Gastrocnemius medialis (tissue), 4 donors: ENCODE measurements at regions not wholly inside any gene's neighbourhood (a gene's known extent, or its start where the extent isn't known, plus 50 kb on each side); places are given as distances from the start of the nearest gene placed in this dataset.

Experiments
- POLR2A ChIP-seq, 2 donors: fragments of 450-650 bp; IDR thresholded peaks; one replicate each; pipeline ENCODE4 v1.6.1; 2017; ENCODE audit warnings: antibody characterized with exemption in 2 of 2, mild to moderate bottlenecking in 2 of 2, moderate library complexity in 2 of 2
- TF ChIP-seq, protein P1 (sequence below), 5 experiments: fragments of 450-650 bp in 3 of 5; fragments of 200-600 bp in 2 of 5; sonication (generic) in 2 of 5; IDR thresholded peaks in 4 of 5; conservative IDR thresholded peaks in 1 of 5; 1 replicate in 4 of 5; 2 replicates in 1 of 5; pipeline ENCODE4 v1.5.1; 2016 to 2019; ENCODE audit warnings: antibody characterized with exemption in 5 of 5, mild to moderate bottlenecking in 3 of 5, moderate library complexity in 3 of 5

GRCh38 chr17:77877036-77877435 is 81.5 kb upstream of the TNRC6C start:
- TF ChIP-seq, protein P1, sequence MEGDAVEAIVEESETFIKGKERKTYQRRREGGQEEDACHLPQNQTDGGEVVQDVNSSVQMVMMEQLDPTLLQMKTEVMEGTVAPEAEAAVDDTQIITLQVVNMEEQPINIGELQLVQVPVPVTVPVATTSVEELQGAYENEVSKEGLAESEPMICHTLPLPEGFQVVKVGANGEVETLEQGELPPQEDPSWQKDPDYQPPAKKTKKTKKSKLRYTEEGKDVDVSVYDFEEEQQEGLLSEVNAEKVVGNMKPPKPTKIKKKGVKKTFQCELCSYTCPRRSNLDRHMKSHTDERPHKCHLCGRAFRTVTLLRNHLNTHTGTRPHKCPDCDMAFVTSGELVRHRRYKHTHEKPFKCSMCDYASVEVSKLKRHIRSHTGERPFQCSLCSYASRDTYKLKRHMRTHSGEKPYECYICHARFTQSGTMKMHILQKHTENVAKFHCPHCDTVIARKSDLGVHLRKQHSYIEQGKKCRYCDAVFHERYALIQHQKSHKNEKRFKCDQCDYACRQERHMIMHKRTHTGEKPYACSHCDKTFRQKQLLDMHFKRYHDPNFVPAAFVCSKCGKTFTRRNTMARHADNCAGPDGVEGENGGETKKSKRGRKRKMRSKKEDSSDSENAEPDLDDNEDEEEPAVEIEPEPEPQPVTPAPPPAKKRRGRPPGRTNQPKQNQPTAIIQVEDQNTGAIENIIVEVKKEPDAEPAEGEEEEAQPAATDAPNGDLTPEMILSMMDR (IDR thresholded peaks at IDR 0.05 in 4 of 5, conservative IDR thresholded peaks at IDR 0.05 in 1 of 5) = no peak
- no peak for TF ChIP-seq POLR2A (IDR thresholded peaks at IDR 0.05)
